ENCODE measurements at regions not wholly inside any gene's neighbourhood (a gene's known extent, or its start where the extent isn't known, plus 50 kb on each side); places are given as distances from the start of the nearest gene placed in this dataset.

DNA sequence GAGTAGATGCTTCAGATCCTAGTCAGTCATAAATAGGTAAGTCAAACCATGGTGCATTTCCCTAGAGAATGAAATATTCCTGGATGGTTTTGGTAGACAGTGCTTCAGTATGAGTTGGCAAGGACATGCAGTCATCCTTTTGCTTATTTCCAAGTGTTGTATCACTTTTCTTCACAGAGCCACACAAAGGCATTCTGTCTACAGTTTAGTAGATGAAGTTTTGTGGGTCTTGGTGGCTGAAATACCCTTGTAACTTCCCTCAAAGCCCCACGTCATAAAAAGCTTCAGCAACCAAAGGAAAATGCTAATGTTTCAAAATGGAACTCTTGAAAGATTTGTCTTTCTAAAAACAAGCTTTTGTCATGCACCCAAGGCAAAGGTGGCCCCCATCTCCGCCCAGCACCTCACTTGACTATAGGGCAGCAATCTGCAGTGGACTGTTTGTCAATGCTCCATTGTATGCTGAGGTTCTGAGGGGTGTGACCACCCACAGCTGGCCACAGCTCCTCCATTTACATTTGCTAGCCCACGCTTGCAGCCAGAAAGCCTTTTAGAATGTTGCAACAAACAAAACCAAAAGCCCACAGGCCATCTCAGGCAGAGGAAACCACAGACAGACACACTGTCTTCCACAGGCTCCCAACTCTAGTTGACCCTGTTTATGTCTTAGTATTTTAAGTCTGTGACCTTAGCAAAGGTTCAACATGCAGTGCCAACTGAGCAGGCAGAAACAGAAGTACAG, 87.1 kb upstream of the FAM9C start:
- TF ChIP-seq YY1 (tag by site-specific recombination; IDR thresholded peaks at IDR 0.05), result no peak
- TF ChIP-seq, protein P1, sequence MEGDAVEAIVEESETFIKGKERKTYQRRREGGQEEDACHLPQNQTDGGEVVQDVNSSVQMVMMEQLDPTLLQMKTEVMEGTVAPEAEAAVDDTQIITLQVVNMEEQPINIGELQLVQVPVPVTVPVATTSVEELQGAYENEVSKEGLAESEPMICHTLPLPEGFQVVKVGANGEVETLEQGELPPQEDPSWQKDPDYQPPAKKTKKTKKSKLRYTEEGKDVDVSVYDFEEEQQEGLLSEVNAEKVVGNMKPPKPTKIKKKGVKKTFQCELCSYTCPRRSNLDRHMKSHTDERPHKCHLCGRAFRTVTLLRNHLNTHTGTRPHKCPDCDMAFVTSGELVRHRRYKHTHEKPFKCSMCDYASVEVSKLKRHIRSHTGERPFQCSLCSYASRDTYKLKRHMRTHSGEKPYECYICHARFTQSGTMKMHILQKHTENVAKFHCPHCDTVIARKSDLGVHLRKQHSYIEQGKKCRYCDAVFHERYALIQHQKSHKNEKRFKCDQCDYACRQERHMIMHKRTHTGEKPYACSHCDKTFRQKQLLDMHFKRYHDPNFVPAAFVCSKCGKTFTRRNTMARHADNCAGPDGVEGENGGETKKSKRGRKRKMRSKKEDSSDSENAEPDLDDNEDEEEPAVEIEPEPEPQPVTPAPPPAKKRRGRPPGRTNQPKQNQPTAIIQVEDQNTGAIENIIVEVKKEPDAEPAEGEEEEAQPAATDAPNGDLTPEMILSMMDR (tag by site-specific recombination; IDR thresholded peaks at IDR 0.05), result no peak
- no peak for TF ChIP-seq ZNF239 (tag by site-specific recombination; IDR thresholded peaks at IDR 0.05)
- no peak for TF ChIP-seq ZNF391 (tag by site-specific recombination; IDR thresholded peaks at IDR 0.05; ENCODE audit: borderline replicate concordance, low read depth)
- TF ChIP-seq, protein P2, sequence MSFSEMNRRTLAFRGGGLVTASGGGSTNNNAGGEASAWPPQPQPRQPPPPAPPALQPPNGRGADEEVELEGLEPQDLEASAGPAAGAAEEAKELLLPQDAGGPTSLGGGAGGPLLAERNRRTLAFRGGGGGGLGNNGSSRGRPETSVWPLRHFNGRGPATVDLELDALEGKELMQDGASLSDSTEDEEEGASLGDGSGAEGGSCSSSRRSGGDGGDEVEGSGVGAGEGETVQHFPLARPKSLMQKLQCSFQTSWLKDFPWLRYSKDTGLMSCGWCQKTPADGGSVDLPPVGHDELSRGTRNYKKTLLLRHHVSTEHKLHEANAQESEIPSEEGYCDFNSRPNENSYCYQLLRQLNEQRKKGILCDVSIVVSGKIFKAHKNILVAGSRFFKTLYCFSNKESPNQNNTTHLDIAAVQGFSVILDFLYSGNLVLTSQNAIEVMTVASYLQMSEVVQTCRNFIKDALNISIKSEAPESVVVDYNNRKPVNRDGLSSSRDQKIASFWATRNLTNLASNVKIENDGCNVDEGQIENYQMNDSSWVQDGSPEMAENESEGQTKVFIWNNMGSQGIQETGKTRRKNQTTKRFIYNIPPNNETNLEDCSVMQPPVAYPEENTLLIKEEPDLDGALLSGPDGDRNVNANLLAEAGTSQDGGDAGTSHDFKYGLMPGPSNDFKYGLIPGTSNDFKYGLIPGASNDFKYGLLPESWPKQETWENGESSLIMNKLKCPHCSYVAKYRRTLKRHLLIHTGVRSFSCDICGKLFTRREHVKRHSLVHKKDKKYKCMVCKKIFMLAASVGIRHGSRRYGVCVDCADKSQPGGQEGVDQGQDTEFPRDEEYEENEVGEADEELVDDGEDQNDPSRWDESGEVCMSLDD (tag by site-specific recombination; IDR thresholded peaks at IDR 0.05), result no peak
- TF ChIP-seq ZFP3 (tag by site-specific recombination; IDR thresholded peaks at IDR 0.05; ENCODE audit: low read depth), result no peak
- no peak for TF ChIP-seq ZNF24 (tag by site-specific recombination; IDR thresholded peaks at IDR 0.05)
- TF ChIP-seq ZNF530 (tag by site-specific recombination; IDR thresholded peaks at IDR 0.05; ENCODE audit: low read depth), result no peak
